T-helper 2 cell (primary cell): ENCODE measurements at regions not wholly inside any gene's neighbourhood (a gene's known extent, or its start where the extent isn't known, plus 50 kb on each side); places are given as distances from the start of the nearest gene placed in this dataset.
"Not testable (repeated sequence)": the region's sequence is repeated elsewhere in the genome, so short reads cannot be mapped to it uniquely, and the experiment has no call there.

Experiments used
- DNase-seq, 5 experiments: peaks; one replicate each; pipeline versions ENCODE4 v3.0.0 to v3.0.0-alpha.2; 2012 to 2022

DNA sequence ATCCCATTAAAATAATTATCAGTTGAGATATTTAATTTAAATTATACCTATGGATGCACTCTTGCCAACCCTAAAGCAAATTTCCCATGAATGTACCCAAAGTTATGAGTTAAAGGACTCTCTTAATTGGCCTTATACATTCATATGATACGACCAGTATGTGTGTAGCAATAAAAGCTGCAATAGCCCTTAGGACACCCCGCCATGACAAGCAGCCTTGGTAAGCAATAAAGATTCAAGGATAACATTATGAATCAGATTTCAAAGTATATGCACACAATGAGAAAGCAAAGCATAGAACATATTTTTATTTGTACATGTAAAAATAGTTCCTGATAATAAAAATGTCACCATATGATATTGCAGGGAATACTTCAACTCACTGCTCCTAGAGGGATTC is 1699.3 kb upstream of the CDH9 start:
- no peak for DNase-seq

DNA sequence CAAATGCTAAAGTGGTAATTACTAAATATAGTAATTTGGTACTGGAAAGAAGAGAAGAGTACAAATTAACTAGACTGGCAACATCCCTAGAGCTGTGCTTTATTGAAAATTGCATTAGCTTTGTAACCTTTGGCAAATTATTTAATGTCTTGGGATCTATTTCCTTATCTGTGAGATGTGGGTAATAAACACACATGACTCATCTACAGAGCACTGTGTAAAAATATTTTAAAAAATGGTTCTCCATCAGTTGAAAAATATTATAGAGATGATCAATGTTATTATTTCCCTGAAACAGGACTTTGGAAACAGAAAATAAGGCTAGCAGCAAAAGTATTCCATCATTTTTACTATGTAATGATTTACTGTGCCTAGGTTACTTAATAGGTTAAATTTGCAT is 1698.8 kb upstream of the CDH9 start:
- DNase-seq: no peak

DNA sequence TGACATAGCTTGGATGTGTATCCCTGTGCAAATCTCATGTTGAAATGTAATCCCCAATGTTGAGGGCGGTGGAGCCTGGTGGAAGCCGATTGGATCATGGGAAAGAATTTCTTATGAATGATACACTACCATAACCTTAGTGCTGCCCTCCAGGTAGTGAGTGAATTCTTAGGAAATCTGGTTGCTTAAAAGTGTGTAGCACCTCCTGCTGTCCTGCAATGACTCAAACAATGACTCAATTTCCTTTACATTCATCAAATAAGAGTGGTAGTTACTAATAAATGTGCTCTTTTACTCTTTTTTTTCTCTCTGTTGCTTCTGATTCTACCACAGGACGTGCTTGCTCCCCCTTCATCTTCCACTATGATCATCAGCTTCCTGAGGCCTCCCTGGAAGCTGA is 1696.0 kb upstream of the CDH9 start:
- no peak for DNase-seq

DNA sequence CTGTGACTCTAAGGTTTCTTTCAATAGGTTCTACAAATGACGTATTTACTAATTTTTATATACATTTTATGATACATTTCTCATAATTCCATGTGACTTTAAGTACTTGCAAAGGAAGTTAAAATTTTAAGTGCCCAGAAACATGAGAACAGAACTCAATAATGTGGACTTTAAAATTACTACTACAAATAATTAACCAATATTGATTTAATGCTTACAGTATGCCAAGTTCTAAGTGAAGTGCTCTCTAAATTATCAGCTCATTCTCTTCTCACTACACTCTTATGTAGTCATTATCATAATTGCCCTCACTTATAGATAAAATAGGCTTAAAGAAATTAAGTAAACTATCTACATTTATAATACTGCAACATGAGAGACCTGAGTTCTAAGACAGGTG is 1690.7 kb upstream of the CDH9 start:
- DNase-seq: no peak

DNA sequence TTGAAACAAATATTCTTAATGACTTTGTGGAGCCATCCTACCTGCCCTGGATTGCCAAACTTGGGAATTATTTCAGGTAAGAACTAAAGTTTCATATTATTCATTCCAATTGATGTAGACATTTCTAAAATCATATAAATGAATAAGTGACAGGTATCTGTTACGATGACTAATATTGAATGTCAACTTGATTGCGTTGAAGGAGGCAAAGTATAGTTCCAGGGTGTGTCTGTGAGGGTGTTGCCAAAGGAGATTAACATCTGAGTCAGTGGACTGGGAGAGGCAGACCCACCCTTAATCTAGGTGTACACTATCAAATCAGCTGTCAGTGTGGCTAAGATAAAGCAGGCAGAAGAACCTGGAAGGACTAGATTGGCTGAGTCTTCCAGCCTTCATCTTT is 1688.4 kb upstream of the CDH9 start:
- DNase-seq: no peak

DNA sequence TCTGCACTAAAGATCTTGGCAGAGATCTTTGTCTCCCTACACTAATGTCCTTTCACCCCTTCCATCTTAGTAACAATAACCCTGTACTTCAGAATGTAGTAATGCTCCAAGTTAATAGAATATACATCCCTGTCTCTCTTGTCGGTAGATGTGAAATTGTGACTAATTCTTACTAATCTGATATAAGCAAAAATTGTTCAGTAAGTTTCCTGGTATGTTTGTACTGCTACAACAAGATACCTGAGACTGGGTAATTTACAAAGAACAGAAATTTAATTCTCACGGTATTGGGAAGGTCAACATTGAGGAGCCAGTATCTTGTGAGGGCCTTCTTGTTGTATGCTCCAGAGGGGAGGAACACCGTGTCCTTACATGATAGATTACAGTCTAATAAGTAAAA is 1686.6 kb upstream of the CDH9 start:
- DNase-seq: no peak

DNA sequence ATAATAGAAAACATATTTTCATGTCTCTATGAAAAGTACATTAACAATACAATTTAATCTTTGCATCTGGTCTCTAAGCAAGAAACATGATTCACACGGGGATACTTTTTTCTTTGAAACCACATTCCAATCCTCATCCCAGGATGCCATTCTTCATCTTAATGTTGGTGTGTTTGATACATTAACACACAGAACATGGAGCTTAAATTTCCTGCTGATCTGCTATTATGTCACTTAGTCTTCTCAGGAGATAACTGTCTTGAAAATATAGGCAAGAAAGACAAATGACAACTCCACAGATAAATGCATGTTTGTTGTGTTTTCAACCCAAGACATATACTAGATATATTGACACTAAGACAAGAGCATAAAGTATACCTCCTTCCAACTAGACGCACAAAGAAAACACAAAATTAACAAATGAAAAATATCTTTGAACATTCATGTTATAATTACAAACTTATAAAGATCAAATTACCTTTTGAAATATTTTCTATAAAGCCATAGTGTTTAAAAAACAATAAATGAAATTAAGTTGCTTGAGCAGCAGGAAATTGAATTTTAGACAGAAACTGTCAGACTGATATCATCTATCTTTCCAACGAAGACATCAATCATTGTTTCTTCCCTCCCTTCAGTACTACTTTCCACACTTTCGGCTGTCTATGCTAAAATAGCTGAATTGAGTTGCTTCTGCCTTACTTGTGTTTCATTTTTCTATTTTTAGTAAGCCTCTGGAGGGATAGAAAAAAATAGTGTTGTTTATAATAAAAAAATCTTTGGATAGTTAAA is 1676.7 kb upstream of the CDH9 start:
- no peak for DNase-seq

DNA sequence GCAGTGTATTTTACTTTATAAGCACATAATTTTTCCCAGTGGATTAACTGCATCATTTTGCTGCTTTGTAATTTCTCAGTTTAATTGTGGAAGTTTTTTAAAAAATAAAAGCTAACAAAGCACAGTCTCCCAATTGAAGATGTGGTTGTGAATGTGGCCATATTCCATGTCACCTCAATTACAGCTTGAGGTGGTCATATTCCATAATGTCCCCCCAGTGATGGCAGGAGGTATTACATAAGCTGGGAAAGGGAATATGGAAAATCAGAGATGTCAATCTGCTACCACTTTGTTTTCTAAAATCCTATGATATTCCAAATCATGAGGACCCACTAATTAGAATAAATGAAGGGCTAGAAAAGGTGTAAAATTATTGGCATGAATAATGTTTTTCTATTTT is 1672.0 kb upstream of the CDH9 start:
- DNase-seq: no peak

DNA sequence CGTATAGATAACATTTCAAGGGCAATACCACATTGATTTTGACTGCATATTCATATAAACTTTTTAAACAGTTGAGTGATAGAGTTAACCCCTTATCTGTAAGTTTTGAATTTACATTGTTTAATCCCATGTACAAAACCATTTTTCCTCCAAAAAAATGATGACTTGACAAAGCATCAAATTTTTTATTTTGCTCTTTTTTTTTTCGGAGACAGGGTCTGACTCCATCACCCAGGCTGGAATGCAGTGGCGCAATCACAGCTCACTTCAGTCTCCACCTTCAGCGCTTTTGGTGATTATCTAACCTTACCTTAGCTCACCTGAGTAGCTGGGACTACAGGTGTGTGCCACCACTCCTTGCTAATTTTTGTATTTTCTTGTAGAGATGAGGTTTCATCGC is 1670.1 kb upstream of the CDH9 start:
- no peak for DNase-seq

DNA sequence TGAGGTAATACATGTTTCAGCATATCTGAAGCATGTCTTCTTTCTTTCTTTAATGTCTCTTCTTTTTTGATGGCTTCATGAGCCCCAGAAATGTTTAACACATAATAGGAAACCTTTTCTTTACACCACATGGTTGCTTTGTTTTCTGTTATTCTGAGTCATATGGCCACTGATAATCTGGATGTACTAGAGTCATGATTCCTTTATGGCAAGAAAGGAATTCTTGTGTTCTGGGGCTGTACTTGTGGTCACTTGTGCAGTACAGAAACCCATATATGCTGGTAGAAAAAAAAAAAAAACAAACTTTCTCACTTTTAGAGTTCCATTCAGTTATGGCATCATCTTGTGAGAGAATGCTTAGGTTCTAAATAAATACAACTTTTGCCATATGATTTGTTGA is 1669.3 kb upstream of the CDH9 start:
- DNase-seq: no peak

DNA sequence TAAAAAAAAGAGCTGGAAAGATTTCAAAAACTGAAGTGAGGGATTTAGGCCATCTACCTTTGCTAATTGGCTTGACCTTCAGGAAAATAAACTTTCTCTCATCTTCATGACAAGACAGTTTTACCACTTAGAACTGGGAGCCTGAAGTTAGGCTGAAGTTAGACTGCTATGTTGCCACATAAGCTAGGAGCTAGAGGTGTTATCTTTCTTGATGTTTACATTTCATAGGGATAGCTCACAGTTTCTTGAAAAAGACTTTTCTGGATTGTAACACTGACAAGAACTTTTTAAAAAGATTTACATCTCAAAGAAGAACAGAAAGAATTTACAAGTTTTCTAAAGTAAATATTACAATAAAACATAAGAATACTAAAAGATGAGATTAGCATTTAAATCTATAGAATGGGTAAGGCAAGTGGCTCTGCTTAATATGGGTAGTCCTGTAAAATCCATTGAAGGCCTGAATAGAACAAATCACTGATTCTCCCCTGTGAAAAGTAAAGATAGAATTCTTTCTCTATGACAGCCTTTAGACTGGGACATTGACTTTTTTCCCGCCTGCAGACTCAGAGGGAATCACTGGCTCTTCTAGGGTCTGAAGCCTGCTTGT is 1665.4 kb upstream of the CDH9 start:
- DNase-seq: no peak

DNA sequence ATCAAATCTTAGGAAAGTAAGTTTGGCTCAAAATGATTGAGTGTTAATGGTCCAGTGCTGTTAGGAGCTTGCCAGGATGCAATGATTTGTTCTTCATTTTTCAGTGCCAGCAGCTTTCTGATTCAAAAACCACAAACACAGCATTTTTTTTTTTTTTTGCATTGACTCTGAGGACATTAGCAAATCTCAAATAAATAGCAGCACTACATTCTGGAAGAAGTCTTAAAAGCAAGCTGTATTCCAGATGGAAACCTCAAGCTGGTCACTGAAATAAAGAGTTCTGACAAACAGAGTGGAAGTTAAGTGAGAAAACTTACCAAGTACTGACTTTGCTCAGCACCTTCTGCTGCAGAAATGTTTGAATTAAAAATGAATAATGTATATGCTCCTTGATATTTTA is 1653.1 kb upstream of the CDH9 start:
- no peak for DNase-seq

DNA sequence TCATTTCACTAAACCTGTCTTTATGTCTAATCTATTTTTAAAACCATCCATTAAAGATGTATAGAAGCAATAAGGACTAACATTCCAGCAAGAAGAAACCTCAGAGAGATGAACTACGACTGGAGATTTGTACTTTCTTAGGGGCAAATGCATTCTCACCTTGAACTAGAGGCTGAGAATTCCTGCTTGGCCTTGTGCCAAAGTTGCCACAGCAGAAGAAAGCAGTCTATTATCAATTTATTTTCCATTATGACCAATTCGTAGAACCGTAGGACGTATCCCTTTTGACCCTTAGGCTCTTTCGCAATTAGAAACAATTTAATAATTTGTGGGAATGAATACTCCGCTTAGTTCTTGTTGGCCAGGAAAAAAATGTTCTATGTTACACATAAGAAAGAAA is 1647.4 kb upstream of the CDH9 start:
- no peak for DNase-seq

DNA sequence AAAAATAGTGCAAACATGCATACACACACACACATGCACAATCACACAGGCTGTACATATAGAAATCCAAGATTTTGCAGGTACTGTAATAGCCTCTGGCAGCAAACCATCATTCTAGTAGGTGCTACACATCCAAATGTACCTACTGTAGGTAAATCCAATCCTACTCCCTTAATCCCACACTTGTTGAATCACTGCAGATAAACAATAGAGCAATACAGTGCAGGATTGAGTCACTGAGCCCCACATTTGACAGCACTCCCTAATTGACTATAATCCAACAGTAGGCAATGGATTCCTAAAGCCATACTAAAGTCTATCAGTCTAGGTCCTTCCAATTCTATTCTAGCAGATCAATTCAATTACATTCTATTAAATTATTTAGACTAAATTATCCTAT is 1640.5 kb upstream of the CDH9 start:
- DNase-seq: no peak

DNA sequence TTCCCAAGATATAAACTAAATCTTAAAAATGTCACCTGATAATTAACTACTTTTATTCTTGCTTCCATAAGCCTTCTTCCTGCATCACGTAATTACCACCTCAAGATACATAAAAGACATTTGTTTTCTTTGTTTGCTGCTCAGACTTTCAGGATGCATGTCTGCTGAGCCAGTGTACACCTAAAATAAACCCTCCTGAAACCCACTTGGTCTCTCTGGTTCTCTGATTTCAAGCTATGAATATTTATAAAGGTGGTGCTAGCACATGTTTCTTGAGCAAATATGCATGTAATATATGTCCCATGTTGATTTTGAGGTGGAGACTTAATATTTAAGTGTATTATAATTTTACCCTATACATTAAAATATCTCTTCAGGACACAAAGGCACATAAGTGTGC is 1627.7 kb upstream of the CDH9 start:
- DNase-seq: no peak

DNA sequence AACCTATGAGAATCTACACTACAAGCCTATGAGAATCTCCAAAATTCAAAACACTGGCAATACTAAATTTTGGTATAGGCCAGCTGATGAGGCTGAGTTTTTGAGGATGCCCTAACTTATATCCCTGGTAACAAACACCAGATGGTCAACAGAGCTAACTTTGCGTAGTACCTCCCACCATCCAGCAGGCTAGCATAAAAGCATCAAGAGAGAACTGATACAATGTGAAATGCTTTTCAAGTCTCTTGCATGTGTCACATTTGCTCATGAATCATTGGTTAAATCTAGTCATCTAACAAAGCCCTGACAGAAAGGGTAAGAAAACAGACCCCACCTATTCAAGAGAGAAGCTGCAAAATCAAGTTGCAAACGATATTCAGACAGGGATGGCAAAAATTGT is 1609.7 kb upstream of the CDH9 start:
- DNase-seq: no peak

DNA sequence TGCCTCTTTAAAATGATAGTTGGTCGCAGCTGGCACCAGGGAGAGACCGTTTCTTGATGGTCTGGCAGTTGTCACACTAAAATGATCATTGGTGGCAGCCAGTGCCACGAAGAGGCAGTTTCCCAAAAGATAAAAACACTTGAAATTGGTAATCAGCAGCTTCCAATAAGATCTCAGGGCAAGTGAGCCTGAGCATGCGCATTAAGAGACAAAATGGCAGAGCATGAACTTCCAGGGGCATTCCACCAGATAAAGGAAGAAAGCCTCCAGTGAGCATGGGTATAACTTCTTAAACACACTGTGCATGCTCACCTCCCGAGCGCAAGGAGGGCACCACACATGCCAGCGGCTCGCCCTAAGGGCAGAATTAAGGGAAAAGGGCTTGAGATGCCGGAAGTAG is 1594.2 kb upstream of the CDH9 start:
- no peak for DNase-seq

DNA sequence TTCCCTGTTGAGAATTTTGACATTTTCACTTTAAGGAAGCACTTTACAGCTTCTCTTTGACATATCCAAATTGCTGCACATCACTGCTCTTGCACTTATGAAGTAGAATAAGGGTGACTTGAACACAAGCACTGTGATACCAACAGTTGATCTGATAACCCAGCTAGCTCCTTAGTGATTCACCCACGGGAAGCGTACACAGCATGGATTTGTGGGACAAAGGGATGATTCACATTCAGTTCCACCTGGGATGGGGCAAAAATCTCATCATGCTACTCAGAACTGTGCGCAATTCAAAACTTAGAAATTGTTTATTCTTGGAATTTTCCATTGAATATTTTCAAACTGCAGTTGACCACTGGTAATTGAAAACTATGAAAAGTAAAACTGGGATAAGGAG is 1565.5 kb upstream of the CDH9 start:
- DNase-seq: no peak

DNA sequence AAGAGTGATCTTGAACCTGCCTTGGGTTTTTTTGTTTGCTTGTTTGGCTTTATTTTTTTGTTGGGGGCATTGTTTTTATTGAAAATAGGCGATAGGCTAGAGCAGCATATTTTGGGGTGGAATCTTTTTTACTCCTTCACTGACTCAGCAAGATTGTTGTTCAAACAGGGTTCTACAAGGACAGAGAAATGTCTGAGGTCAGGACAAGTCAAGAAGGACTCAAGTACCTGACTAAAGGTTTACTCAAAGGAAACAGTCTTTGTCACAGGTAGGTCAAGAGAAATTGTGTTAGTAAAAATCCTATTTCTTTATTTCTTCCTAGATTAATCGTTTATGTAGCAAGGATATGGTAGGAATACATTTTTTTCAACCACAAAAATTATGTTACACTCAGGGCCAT is 1564.0 kb upstream of the CDH9 start:
- no peak for DNase-seq

DNA sequence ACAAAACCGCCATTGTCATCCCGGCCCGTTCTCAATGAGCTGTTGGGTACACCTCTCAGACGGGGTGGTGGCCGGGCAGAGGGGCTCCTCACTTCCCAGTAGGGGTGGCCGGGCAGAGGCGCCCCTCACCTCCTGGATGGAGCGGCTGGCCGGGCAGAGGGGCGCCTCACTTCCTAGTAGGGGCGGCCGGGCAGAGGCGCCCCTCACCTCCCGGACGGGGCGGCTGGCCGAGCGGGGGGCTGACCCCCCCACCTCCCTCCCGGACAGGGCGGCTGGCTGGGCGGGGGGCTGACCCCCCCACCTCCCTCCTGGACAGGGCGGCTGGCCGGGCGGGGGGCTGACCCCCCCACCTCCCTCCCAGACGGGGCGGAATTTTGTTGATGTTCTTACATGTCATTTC is 1558.3 kb upstream of the CDH9 start:
- DNase-seq: not testable (repeated sequence)

DNA sequence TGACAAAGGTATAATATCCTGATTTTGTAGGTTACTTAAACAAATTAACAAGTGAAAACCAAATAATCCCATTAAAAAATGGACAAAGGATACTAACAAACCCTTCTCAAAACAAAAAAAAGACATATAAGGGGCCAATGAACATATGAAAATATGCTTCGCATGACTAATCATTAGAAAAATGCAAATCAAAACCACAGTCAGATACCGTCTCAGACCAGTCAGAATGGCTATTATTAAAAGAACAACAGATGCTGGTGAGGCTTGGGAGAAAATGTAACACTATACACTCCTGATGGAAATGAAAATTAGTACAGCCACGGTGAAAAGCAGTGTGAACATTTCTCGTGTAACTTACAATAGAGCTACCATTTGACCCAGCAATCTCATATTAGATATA is 1542.2 kb upstream of the CDH9 start:
- DNase-seq: no peak

DNA sequence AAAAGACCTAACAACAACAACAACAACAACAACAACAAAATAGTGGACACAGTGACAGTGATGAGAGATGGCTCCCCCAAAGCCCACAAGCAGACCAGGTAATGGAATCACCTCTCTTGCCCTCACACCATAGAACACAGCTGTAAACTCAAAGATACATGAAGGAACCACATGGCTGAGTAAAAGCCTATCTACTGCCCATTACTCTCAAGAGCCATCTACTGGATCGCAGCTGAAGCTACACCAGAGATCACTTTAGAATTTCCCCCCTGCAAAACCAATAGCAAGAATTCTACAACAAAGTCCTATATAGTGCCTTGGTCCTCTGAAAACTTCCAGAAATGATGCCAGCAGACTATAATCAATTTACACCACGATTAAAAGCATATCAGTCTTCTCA is 1537.6 kb upstream of the CDH9 start:
- no peak for DNase-seq

DNA sequence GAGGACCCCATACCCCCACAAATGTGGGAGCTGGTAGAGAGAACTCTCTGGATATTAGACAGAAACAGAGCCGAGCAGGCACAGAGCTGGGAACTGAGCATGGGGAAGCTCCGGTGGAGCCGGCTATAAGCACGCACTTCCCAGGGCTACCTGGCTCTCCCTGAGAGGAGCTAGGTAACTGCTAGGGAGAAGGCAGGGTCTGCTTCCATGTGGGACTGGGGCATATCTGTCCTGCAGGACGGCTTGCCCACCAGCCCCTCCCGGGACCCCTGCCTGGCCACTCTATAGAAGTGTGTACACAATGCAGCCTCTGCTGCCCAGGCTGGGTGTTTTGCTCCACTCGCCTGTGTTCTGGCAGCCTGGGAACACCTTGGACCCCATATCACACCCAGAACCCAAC is 1537.0 kb upstream of the CDH9 start:
- DNase-seq: no peak

DNA sequence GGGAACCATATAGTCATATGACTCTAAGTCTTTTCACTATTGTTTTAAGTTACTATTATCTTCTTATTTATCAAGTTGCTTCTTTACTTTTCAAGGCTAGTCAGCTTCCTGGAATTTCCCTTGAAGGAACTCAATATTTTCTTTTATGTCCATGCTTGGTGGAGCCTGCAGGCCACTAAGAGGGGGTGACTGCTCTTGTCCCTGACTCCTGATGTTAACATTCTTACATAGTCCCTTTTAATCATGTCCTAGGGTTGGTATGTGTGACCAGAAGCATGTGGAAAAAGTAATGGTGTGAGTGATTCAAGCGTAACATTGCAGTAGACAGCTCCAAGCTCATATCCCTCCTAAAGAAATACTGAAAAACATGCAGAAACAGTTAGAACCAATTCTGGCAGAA is 1536.2 kb upstream of the CDH9 start:
- no peak for DNase-seq

DNA sequence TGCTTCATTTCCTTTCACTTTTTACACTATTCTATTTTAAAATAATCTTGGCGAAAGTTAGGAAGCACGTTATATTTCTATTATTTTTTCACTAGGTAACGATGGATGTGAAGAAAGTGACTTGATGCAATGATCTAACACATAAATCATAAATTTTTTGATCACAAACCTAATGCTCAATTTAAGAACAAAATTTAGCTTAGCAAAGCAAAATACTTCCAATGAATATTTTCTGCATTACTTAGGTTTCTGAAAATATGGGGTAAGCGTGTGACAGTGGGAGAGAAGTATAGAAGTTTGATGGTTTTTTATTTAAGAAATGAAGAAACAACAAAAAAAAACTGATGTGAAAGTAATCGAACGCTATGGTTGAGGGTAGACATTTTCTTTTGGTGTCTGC is 1528.7 kb upstream of the CDH9 start:
- DNase-seq: no peak
